GM18858 (cell line): ENCODE measurements at regions not wholly inside any gene's neighbourhood (a gene's known extent, or its start where the extent isn't known, plus 50 kb on each side); places are given as distances from the start of the nearest gene placed in this dataset.

ENCODE experiments used
- ATAC-seq: cut with Tn5 transposase; IDR thresholded peaks from one replicate; pipeline ENCODE4 v1.9.1; 2021; ENCODE audit not compliant: unreplicated experiment

DNA sequence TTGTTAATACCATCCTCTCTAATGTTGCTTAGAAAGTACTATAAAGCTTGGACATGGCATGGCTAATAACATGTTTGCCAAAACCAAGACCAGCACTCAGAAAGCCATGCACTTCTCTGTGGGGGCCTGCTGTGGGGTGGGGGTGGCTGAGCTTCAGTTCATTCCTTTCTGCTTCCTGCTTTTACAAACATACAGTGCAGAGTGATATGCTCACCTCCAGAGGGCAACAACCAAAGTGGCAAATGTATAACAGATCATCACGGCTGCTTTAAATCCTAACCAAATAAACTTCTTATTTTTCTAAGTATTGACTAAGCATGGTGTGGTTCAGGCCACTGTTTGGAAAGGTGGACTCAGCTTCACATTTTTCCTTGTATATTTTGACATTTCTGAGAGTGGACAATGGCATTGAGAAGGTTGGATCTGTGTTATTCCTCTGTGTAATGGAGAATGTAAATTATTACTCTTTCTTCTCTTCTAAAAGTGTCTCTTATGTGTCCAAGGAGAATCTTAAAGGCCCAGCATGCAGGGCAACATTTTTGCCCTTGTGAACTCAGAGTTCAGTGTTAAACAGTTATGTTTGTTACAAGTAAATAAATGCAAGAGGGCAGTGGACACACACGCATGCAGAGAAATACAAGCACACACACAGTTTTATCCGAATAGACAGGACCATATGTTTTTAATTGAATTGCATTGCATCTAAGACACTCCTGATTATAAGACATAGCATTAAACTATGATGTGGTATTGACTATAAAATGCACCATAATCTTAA is 186.1 kb downstream of the HERPUD2 start:
- no peak for ATAC-seq

DNA sequence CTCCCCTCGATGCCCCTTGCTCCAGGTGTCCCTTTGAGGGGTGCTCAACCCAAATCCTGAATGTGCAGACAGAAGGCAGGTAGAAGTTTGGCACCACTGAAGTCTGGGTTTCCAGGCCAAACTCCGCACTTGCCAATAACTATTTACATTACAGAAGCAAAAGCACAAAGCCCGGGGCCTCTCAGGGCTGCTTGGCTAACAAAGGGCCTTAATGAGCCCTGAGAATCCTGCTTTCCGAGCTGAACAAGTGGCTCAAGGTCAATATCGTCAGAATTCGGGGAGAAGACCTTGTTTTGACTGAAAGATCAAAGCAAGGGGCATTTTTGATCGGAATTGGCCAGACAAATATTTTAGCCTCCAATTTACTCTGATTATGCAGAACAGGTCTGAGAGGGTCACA is 189.9 kb downstream of the HERPUD2 start:
- ATAC-seq = no peak

DNA sequence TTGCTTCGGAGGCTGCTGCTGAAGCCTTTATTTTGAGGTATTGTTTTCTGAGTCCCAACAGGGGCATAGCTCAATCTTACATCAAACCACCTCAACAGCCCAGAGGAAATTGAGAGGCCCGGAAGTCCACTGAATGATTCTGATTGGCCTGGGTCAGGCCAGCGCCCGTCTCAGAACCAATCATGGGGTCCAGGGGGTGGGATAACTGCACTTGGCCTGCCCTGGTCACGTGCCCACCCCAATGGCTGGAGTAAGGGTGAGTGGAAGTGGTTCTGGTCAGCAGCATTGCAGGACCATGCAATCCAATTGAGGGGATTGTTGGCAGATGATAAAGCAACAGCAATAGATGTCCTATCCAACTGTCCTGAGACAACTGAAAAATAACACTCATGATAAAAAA is 190.6 kb downstream of the HERPUD2 start:
- ATAC-seq = no peak

DNA sequence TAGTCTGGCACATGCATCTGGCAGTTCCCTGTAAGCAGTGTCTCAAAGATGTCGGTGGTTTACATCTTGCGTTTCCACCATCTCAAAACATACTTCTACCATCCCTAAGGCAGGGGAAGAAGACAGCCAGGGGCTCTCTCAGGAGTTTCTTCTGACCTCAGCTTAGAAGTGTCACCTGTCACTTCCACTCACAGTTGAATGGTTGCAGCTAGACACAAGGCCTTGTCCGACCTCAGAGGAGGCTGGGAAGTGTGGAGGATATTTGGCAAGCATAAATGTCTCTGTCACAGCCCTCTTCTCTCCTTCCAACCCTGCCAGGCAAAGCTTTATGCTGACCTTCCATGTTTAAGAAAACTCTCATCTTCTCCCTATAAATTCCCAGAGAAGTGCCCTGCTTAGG is 193.3 kb downstream of the HERPUD2 start:
- ATAC-seq = no peak

DNA sequence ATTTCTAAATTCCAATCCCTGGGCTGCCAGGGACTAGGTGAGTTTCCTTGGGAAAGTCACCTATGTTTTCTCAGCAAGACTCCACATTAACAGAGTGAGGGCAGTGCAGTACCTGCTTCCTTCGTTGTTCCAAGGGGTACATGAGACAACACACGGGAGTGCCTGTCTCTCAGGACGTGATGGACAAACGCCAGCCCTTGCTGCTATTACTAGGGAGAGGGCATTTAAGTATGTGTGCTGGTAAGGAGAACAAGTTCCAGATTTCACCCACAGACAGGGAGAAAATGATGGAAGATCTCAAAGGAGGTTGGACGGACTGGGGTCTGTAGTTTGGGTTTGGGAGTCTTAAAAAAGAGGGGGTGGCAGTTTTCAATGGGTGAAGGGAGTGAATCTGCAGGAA is 195.7 kb downstream of the HERPUD2 start:
- no peak for ATAC-seq

DNA sequence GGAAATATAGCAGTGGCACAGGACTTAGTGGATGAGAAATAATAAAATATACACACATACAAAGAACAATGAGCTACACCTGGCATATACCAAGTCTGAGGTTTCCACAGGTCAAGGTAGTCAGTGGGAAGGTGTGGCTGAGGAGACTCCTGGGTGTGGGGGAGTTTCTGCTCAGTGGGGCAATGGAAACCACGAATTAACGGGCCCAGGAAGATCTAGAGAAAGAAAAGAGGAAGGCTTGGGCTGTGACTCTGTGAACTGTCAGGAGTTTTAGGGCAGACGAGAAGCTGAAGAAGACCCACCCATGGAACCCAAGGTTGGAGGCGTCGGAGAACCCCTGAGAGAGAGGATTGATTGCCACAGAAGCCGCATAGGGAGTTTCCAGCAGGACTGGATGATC is 196.5 kb downstream of the HERPUD2 start:
- ATAC-seq = no peak

DNA sequence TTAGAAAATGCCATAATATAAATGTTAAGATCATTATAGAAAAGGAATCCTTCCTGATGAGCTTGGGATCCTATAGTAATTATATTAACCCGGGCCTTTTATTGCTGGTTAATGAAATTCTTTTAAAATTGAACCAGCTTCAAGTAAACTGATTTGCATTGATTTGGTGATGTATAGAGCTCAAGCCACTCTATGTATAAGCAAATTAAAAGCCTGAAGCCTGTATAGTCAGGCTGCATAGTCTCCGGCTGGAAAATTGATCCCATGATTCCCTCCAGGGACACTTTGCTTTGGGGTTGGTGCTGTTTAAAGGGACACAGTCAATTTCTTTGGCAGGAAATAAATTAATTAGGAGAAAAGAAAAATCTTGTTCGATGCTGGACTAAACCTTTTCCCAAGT is 199.1 kb downstream of the HERPUD2 start:
- ATAC-seq = no peak

DNA sequence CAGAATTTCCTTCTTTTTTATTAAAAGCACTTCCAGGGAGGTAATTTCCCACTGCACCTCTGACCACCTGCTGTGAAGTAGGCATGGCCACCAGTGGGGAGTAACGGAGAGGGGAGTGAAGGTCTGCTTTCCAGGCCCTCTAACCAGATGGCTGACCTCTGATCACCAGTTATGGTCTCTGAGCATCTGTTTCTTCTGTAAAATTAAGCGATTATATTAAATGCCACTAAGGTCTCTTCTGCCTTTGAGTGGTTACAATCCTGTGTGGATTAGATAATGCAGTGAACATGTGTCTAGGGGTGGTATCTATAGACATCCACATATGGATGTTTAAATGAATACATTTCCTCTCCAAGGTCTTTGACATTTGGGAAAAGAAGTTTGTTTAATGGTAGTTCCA is 199.6 kb downstream of the HERPUD2 start:
- ATAC-seq = no peak

DNA sequence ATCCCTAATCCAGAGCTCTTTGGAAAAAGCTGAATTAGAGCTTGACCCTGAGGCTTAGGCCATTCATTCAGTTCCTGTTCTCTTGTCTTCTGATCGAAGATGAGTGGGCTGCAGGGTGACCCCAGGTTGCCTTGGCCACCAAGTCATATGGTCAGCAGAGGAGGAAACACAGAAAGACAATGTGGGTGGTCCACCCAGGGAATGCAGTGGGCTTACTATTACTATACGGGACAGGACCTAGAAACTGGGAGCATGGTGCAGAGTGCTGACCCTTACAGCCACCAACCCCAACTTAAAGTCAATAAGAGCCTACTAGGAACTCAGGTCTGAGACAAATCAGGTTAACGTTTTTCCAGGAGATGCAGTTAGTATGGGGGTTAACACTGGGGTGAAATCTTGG is 200.5 kb downstream of the HERPUD2 start:
- ATAC-seq = no peak

DNA sequence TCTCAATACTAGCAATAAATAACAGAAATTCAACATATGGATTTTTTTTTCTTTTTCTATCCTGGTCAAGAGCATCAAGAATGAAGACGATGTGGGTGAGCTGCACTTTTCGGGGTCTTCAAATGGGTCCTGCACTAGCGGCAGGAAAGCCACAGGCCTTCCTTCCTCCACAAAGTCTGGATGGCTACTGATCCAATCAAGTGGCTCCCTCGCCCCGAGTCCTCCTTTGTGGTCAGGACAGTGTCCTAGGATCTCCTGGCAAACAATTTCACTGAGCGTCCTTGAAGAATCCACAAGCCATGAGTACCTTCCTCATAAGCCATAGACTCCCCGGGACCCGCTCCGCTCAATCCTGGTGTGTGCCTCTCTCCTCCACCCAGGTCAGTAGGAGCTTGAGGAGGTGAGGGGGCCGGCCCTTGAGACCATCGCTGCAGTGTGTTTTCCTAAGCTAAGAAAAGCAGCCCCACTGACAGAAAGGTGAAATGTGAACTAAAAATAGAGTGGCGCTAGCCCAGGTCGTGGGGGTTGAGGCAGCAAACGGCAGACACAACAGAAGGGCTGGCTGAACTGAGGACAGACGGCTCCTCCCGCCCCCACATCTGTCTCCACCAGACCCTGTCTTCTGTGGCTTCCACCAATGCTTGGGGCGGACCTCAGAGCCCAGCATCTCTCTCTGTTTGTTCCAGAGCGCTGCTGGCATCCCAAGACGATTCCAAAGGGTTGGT is 202.3 kb downstream of the HERPUD2 start:
- ATAC-seq = no peak

DNA sequence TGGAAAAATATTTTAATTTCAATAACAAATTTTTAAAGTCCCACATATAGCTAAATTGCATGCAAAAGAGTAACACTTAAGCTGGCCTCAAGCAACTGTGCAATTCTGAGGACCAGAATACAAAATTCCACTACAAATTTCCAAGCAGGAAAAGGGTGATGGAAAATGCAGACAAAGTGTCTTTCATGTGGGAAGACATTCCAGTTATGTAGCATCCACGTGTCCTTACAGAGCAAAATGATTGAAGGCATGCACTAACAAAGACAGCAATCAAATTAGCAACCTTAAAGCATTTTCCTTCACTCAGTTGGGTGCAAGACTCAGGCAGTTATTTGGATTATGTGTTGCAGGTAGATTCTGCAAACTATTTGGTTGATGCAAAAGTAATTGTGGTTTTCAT is 203.7 kb downstream of the HERPUD2 start:
- ATAC-seq = no peak

DNA sequence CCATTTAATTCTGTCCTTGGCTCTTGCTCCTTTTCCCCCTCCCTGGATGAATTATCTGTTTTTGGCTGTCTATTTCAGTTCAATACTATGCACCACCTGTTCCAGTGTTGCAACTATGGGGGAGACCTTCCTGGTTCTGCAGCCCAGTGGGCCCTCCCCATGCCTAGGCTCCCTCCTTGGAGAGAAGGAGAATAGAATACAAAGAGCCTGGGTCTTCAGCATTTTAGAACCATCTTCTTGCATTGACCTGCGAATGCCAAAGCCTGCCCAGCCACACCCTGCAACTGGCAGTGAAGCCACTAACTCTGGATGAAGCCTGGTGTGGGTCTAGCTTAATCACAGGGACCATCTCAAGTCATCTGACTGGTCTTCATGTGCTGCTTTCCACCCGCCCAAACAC is 207.1 kb downstream of the HERPUD2 start:
- ATAC-seq = no peak

DNA sequence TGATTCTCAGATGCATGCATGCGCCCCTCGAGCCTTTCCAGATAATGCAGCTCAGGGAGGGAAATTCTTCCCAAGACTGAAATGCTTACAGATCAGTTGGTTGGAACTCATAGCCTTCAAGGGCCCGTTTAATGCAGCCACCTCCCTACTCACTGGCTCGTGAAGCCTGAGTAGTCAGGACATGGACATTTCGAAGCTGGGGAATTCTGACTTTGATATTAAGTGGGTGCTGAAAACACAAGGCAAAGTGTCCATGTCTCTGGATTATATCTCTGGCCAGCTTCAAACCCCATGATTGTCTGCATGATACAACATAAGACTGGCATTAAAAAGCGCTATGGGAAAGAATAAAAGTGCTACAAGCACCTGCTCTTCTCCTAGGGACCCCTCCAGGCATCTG is 207.5 kb downstream of the HERPUD2 start:
- ATAC-seq = no peak

DNA sequence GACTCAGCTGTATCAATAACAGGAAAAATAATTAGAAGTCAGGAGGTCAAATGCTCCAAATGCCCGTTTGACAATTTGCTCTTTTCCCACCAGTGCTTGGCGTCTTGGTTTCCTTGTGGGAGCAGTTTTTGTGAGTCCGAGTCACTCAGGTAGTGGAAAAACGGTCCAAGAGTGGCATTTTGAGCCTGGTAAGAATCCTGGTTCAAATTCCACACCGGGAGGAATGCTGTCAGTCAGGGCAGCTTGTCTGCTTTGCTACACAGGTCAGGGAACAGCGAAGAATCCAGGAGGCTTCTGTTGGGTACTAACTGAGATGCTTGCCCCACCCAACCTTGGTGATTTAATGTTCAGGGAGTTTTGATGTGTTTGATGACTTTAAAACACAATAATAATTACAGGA is 209.5 kb downstream of the HERPUD2 start:
- no peak for ATAC-seq

DNA sequence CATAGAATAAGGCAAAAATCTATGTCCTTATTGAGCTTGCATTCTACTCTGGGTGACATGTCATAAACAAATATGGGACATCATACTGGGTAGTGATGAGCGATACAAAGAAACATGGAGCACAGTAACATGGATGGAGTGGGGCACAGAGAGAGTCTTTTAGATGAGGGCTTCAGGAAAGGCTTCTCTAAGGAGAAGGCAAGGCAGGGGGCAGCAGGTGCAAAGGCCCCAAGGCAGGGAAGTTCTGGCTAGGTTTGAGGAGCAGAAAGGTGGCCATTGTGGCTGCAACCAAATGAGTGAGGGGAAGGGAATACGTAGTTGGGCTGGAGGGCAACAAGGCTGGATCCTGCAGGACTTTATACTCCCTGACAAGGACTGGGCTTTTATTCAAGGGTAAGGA is 211.4 kb downstream of the HERPUD2 start:
- ATAC-seq = no peak

DNA sequence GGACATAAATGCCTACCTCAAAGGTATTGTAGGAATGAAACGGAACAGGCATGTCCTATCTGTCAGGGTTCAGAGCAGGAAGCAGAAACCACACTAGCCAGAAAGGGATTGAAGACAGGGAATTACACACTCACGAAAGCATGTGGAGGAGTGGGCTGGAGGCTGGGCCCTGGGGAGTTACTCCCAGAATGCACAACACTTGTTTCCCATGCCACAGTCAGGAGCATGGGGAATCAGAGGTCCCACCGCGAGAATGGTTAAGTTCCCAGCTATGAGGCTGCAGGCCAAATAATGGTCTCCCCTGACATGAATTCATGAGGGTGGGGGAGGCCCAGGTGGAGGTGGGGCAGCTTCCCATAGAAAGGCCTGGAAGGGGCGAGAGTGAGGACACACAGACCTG is 212.7 kb downstream of the HERPUD2 start:
- ATAC-seq = no peak

DNA sequence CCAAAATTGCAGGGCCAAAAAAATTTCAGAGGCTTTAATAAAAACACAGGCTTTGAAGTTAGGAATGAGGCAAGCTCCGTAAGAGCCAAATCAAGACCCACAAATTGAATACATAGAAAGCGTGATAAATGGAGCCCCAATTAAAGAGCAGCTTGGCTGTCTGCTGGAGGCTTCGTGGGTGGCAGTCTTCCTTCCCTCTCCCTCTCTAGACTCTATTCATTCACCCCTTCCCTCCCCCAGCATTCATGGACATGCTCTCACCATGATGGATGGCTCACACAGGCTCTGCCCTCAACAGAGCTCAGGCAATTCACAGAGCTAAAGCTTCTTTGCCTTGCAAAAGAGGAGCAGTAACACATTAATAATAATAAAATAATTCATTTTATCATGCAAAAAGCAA is 214.1 kb downstream of the HERPUD2 start:
- ATAC-seq = no peak

DNA sequence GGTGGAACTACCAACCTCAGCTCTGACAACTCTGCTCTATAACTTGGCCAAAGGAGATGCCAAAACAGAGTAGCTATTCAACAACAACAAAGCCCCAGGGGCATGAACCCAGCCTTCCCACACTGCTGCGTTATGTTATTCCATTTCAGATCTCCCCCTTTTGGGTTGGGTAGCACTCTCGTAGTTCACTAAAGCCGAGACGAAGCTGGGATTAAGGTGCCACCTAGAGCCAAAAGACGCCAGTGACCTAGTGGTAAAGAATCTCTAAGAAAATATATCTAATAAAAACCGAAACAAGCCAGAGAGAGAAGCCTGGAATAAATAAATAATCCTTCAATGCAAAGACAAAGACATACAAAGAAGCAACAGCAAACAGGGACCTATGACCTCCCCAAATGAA is 217.3 kb downstream of the HERPUD2 start:
- no peak for ATAC-seq

DNA sequence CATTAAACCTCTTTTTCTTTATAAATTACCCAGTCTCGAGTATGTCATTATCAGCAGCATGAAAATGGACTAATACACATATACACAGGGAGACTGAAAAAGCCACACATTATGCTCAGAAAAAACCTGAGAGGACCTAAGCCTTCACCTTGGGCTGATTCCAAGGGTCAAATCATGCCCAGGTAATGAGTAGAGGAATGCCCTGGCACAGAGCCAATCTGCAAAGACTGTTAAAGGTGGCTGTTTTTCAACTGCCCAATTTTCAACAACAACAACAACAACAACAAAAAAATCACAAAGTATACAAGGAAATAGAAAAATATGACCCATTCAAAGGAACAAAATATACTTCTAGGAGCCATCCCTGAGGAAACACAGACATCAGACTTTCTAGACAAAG is 220.2 kb upstream of the TBX20 start:
- ATAC-seq = no peak

DNA sequence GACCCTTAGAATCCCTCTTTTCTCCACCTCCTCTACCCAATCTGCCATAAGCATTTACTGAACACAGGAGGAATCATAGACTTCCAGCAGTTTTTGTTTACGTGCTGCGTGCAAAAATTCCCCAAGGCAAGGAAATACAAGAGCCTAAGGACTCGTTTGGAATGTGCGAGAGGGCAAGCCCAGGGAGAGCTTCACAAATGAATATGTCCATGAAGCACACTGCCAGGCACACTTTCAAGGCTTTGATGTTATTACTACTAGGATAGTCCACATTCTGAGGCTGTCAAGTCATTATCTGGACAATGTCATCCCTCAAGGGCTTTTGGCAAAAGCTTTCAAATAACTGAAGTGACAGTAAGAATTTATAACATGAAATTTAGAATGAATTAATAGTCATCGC is 214.7 kb upstream of the TBX20 start:
- ATAC-seq = no peak

DNA sequence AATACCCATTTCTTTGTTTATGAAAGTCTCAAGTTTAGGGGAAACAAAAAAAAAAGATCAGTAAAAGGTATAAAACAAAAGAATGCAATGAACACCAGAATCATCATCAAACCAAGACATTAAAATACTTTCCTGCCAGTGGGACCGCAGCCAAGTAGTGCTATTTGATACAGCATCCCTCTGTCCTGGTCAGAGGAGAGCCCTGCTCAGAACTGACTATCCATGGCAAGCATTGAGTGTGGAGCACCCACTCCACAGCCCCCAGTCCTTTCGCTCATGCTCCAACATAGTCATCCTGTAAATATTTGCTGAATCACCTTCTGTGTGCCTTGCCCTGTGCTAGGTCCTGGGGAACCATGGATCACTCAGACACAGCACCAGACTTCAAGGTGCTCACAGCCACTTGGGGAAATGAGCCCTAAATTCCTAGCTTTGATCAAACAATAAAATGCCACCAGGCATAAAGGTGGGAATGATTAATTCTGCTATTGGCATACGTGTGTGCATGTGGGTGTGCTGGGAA is 213.6 kb upstream of the TBX20 start:
- ATAC-seq = no peak

DNA sequence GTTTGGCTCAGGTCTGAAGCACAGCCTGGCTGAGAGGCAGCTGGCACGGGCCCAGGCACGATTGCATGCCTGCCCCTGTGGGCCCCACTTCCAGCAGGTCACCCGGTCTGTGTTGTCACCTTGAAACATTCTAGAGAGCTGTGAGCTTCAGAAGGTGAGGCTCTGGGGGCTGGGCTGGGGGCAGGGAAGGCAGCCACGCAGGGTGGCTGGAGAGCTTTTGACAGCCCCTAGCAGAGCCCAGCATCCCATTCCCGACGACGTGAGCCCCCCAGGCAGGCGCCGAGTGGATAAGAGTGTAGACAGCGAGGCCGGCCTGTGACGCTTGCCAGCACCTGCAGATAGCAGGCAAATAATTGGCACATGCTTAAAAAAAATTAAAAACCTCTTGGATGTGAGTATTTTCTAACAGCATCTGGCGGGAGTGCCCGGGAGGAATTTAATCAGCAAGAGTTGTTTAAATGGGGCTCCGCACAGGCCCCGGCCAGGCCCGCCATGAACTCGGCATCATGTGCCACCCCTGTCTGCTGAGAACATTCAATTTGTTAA is 212.0 kb upstream of the TBX20 start:
- ATAC-seq = no peak
